GM21786 (cell line): ENCODE measurements at regions not wholly inside any gene's neighbourhood (a gene's known extent, or its start where the extent isn't known, plus 50 kb on each side); places are given as distances from the start of the nearest gene placed in this dataset.
"Not testable (repeated sequence)": the region's sequence is repeated elsewhere in the genome, so short reads cannot be mapped to it uniquely, and the experiment has no call there.

Source experiments
- ATAC-seq: cut with Tn5 transposase; IDR thresholded peaks from one replicate; pipeline ENCODE4 v1.9.1; 2021; ENCODE audit not compliant: unreplicated experiment

DNA sequence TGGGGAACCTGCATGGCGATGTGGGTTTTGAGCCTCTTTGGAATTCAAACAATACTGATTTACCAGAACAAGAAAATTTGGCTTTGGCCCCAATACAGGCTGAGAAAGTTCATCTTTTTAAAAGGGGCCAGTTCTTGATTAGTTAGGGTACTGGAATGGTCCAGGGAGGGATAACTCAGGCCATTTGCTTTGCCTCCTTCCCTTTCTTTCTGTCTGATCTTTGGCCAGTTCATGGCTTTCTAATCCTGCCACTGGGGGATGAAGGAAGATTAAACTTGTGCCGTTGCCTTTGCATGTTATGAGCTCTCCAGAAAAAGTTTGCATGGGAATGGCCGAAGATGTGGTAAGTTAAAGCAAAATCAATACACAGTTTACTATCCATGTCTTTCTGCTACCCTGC, 78.4 kb downstream of the ADAMTS15 start:
- ATAC-seq: no peak

DNA sequence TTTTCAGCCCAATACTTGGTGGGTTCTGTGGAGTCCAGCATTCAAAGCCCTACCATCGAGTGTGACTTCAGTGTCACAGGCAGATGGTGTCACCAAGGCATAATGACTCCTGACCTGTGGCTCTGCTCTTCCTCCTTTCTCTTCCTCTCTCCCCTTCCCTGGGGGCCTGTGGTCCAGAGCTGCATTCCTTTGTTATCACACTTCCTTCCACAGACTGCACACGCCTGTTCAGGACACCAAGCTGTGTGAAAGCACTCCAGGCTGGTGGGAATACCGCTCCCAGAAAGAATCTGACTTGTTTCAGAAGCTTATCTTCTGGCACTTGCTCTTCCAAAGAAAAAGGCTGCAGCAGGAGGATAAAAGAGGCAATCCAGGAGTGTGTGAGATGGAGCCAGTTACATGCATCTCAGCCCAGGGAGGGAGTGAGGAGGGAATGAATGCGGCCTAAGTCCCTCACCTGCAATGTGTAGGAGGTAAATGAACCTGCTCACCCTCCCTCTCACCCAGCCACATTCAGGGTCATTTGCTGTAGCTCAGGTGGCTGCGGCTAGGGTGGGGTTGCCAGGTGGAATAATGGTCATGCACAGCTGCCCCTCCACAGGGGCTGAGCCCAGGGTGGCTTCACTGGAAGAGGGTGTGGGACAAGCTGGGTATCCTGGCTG, 79.3 kb downstream of the ADAMTS15 start:
- no peak for ATAC-seq

- no peak for ATAC-seq
Measured at GRCh38 chr11:130528298-130529261, 80.1 kb downstream of the ADAMTS15 start.

- no peak for ATAC-seq
Measured at GRCh38 chr11:130529366-130529765, 80.9 kb downstream of the ADAMTS15 start.

DNA sequence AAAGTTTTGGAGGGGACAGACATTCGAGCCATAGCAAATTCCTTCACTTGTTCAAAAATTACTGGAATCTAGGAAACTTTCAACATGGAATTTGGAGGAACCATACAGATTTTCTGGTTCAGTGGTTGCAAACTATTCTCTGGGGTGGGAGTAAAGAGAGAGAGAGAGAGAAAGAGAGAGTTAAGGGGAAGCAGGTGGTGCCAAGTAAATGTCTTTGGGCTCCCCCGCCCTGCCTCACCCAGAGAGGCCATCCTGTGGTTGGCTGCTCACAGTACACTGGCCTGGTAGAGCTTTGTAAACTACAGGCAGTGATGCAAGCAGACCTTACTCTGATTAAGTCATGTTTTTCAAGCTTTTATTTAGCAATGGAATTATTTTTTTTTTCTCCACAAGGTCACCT, 82.6 kb downstream of the ADAMTS15 start:
- ATAC-seq: no peak

DNA sequence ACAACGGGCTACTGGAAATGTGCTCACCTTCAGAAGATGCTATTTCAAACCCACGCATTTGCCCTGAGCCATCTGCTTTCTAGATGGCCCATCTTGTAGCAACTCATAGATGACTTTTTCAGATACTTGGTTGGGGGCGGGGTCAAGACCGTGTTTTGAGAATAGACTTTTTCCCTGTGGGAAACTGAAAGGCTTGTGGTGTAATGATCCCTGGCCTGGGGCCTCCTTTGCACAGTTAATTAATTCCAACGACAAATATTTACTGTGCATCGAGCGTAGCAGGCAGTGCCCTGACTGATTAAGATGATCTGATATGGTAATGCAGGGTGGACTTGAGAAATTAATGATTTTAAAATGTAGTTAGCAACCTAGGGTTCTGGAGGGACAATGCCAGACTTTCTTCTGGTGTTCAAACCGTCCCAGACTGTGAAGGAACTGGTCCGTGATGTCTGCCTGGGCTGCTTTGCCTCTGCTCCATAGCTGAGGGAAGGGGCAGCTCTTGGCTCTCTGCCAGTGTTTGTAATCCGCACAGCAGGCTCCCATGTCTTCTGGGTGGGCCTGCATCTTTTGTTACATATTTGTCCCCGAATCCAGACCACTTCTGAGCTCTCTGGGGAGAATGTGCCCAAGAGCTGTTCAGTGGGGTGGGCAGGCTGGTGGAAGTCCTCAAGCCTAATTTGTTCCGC, 84.8 kb downstream of the ADAMTS15 start:
- no peak for ATAC-seq

DNA sequence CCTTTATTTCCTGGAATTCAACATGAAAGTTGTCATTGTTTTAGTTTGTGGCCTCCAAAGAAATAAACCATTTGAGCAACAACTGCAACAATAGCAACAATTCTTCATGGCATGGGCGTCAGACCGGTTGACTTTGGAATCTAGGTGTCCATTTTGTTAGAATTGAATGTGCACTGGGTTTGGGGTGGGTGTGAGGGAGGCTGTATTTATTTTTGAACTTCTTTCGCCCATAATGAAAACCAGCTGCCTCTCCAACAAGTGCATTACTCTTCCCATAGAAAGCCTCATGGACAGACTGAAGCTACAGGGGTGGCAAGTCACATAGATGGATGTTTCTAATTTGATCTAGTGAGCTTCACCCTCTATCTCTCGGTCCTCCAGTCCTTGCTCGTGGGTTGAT, 85.4 kb downstream of the ADAMTS15 start:
- no peak for ATAC-seq

GRCh38 chr11:130534551-130534950, 86.1 kb downstream of the ADAMTS15 start:
- ATAC-seq: no peak

DNA sequence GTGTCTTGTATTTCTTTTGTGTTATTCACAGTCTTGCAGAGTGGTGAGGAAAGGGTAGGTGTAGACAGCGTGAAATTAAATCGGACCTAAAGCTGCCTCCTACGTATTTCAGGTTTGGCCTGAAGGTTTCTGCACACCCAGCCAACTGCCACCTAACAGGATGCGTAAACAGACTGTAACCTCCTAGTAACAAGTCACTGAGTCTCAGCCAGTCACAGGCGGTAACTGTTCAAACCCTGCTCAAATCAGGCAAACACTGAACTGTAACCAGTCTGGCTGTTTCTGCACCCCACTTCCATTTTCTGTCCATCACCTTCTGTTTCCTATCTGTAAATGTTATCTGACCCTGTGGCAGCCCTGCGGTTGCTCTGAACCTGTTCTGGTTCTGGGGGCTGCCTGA, 87.1 kb downstream of the ADAMTS15 start:
- no peak for ATAC-seq

DNA sequence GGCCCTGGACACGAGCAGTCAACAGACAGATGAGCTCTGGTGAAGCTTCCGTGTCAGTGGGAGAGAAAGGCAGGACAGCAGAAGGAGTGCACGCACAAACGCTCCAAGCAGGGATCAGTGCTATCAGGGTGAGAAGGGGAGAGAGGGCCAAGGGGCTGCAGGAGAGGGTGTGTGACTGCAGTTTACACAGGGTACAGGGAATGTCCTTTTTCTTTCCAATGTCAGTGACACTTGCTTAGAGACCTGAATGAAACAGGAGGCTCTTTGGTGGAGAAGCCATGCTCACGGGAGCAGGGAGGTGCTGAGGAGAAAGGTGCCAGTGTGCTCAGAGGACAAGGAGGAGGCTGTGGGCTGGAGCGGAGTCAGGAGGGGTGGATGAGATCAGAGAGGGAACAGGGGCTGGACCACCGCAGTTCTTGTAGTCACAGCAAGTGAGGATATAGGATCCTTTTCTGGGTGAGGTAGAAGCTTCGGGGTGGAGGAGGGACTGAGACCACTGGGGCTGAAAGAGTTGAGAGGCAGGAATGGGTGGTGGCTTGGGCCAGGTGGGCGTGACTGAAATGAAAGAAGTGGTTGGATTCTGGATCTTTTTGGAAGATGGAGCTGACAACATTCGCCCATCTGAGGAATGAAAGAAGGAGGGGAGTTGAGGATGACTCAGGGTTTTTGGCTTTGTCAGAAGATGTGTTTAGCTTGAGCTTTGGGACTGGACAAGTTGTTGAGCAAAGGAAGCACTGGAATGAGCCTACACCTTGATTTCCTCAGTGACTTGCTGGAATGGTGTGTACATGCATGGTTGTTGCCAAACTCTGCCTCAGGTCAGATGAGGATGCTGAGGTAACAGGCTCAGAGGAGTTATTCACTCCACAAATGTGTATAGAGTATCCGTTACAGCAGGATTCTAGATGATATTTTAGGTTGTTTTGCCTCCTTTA, 87.9 kb downstream of the ADAMTS15 start:
- ATAC-seq: no peak

DNA sequence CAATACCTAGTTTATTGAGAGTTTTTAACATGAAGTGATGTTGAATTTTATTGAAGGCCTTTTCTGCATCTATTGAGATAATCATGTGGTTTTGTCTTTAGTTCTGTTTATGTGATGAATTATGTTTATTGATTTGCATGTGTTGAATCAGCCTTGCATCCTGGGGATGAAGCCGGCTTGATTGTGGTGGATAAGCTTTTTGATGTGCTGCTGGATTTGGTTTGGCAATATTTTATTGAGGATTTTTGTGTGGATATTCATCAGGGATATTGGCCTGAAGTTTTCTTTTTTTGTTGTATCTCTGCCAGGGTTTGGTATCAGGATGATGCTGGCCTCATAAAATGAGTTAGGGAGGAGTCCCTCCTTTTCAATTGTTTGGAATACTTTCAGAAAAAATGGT, 91.2 kb downstream of the ADAMTS15 start:
- not testable (repeated sequence) for ATAC-seq

GRCh38 chr11:130544266-130544665, 95.8 kb downstream of the ADAMTS15 start:
- ATAC-seq: no peak

DNA sequence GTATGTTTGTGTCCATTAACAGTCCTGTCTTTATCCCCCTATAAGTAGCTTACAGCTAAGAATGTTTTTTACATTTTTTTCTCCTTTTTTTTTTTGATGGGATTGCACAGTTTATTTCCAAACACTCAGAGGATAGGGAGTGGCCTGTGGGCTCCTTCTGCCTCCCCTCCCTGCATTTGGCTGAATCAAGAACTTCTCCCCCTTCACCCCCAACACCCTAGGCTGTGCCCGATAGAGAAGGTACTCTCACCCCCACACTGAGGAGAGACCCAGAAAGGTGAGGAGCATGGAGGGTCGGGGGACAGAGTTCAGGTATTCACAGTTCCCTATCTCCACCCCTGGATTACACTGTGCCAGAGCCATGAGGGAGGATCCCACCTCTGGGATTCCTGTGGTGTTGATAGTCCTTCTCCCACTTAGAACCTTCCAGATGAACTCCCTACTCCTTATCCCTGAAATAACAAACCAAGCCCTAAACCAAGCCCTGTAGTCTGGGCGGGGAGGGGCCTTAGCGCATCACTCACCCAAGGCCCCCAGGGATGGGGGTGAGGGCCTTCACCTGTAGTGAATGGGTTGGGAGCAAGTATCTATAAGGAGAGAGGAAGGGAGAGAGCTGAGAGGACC, 97.1 kb downstream of the ADAMTS15 start:
- no peak for ATAC-seq

GRCh38 chr11:130546438-130546837, 98.0 kb downstream of the ADAMTS15 start:
- no peak for ATAC-seq

GRCh38 chr11:130546901-130547694, 98.7 kb downstream of the ADAMTS15 start:
- no peak for ATAC-seq

- ATAC-seq: no peak
Measured at GRCh38 chr11:130547761-130548490, 99.5 kb downstream of the ADAMTS15 start.

DNA sequence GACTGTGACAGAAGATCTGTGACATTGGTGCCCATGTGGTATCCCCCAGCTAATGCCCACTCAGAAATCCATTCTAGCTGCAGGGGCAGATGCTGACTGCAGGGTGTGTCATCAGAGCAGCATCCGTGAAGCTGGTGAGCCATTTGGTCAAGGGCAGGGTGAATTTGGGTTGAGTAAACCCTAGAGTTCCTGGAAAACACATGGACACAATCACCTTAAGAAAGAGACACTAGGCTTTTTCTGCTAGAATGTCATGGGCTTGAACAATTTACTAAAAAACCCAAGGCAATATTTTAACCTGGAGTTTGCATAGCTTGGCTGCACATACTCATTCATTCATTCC, 100.0 kb downstream of the ADAMTS15 start:
- no peak for ATAC-seq

- ATAC-seq: no peak
Measured at GRCh38 chr11:130549393-130549999, 101.1 kb downstream of the ADAMTS15 start.
